DMS 273 (cell line): ENCODE measurements at regions not wholly inside any gene's neighbourhood (a gene's known extent, or its start where the extent isn't known, plus 50 kb on each side); places are given as distances from the start of the nearest gene placed in this dataset.
A peak's percentile ranks its signal among the peaks of the same experiment; 100 is the strongest.
"Not testable (repeated sequence)": the region's sequence is repeated elsewhere in the genome, so short reads cannot be mapped to it uniquely, and the experiment has no call there.

Experiments
- DNase-seq: peaks from one replicate; lab custom pipeline; 2025; ENCODE audit not compliant: unreplicated experiment; lab: John Stamatoyannopoulos, UW

- peak; percentile 76 for DNase-seq
Observed at GRCh38 chr5:159581502-159582249, 251.4 kb upstream of the IL12B start.

- DNase-seq, result no peak
Observed at GRCh38 chr5:159582756-159583541, 252.7 kb upstream of the IL12B start.

- DNase-seq, result no peak
Observed at GRCh38 chr5:159586921-159587320, 256.6 kb upstream of the IL12B start.

GRCh38 chr5:159588941-159589340 lies 258.7 kb upstream of the IL12B start:
- DNase-seq, result no peak

GRCh38 chr5:159593518-159594073 lies 263.3 kb upstream of the IL12B start:
- DNase-seq, result no peak

GRCh38 chr5:159595561-159595960 lies 265.3 kb upstream of the IL12B start:
- not testable (repeated sequence) for DNase-seq

GRCh38 chr5:159601216-159601615 lies 270.9 kb upstream of the IL12B start:
- peak; percentile 6 for DNase-seq

- no peak for DNase-seq
Observed at GRCh38 chr5:159602434-159602833, 272.1 kb upstream of the IL12B start.

GRCh38 chr5:159605585-159605984 lies 275.3 kb upstream of the IL12B start:
- DNase-seq, result no peak

GRCh38 chr5:159609359-159609758 lies 279.1 kb upstream of the IL12B start:
- DNase-seq, result no peak

- DNase-seq, result no peak
Observed at GRCh38 chr5:159610966-159611579, 280.8 kb upstream of the IL12B start.

- no peak for DNase-seq
Observed at GRCh38 chr5:159616952-159617351, 286.7 kb upstream of the IL12B start.

- DNase-seq, result peak; percentile 91
Observed at GRCh38 chr5:159619826-159620225, 289.5 kb upstream of the IL12B start.

- peak; percentile 18 for DNase-seq
Observed at GRCh38 chr5:159620853-159621540, 290.7 kb upstream of the IL12B start.

- DNase-seq, result no peak
Observed at GRCh38 chr5:159628703-159629102, 287.6 kb upstream of the ADRA1B start.

- no peak for DNase-seq
Observed at GRCh38 chr5:159629158-159629557, 287.1 kb upstream of the ADRA1B start.

GRCh38 chr5:159630545-159630944 lies 285.7 kb upstream of the ADRA1B start:
- DNase-seq, result no peak

- DNase-seq, result no peak
Observed at GRCh38 chr5:159631001-159631400, 285.3 kb upstream of the ADRA1B start.

- no peak for DNase-seq
Observed at GRCh38 chr5:159632866-159633265, 283.4 kb upstream of the ADRA1B start.

GRCh38 chr5:159638481-159638880 lies 277.8 kb upstream of the ADRA1B start:
- no peak for DNase-seq

GRCh38 chr5:159638954-159639559 lies 277.2 kb upstream of the ADRA1B start:
- DNase-seq, result no peak
